Coronary artery (tissue), 2 donors: ENCODE measurements at regions not wholly inside any gene's neighbourhood (a gene's known extent, or its start where the extent isn't known, plus 50 kb on each side); places are given as distances from the start of the nearest gene placed in this dataset.

Experiments
- DNase-seq: peaks from one replicate; pipeline ENCODE4 v3.0.0-alpha.2; 2017; ENCODE audit warnings: low spot score
- H3K27ac ChIP-seq, 2 donors: fragments of 200-600 bp; sonication (generic); one replicate each; pipeline ENCODE4 v1.5.1; 2016 to 2019
- H3K4me3 ChIP-seq: fragments of 200-600 bp; sonication (generic); 2 replicates; pipeline ENCODE4 v1.5.1; 2016; ENCODE audit warnings: mild to moderate bottlenecking, moderate library complexity
- CTCF ChIP-seq: fragments of 200-600 bp; sonication (generic); IDR thresholded peaks from one replicate; pipeline ENCODE4 v1.5.1; 2019; ENCODE audit warnings: antibody characterized with exemption

GRCh38 chr13:90683711-90684131 is 663.8 kb upstream of the MIR17HG start:
- no peak for DNase-seq
- H3K4me3 ChIP-seq = no peak overlapping the region
- TF ChIP-seq CTCF = no peak
- H3K27ac ChIP-seq = no peak overlapping the region

GRCh38 chr13:90686442-90686841 is 661.0 kb upstream of the MIR17HG start:
- no peak for DNase-seq
- no peak for TF ChIP-seq CTCF

GRCh38 chr13:90689111-90689510 is 658.4 kb upstream of the MIR17HG start:
- no peak overlapping the region for H3K4me3 ChIP-seq
- H3K27ac ChIP-seq = no peak overlapping the region
- TF ChIP-seq CTCF = no peak
- no peak for DNase-seq

More at GRCh38 chr13:90686442-90686841, 661.0 kb upstream of the MIR17HG start:
- Histone ChIP-seq H3K27ac (no peak overlapping the region), H3K4me3 (no peak overlapping the region)

GRCh38 chr13:90690458-90691080 is 656.9 kb upstream of the MIR17HG start:
- TF ChIP-seq CTCF = no peak
- Histone ChIP-seq H3K27ac (peak overlapping the region in 1 of 2 donors; percentile 66), H3K4me3 (no peak overlapping the region)
- no peak for DNase-seq

- Histone ChIP-seq H3K4me3 (no peak overlapping the region), H3K27ac (no peak overlapping the region)
- DNase-seq = no peak
- no peak for TF ChIP-seq CTCF
These were observed 651.2 kb upstream of the MIR17HG start for GRCh38 chr13:90696254-90696653.

GRCh38 chr13:90696656-90697055 is 650.8 kb upstream of the MIR17HG start:
- Histone ChIP-seq H3K4me3 (no peak overlapping the region), H3K27ac (no peak overlapping the region)
- no peak for TF ChIP-seq CTCF
- no peak for DNase-seq

- Histone ChIP-seq H3K27ac (no peak overlapping the region), H3K4me3 (no peak overlapping the region)
- DNase-seq = no peak
- no peak for TF ChIP-seq CTCF
These were observed 647.1 kb upstream of the MIR17HG start for GRCh38 chr13:90700340-90700739.
